NCI-H345 treated with DMSO at 0.1 percent for 48 hours (cell line): ENCODE measurements at regions not wholly inside any gene's neighbourhood (a gene's known extent, or its start where the extent isn't known, plus 50 kb on each side); places are given as distances from the start of the nearest gene placed in this dataset.

ENCODE experiments used
- DNase-seq: peaks from one replicate; lab custom pipeline; 2025; ENCODE audit not compliant: unreplicated experiment; lab: John Stamatoyannopoulos, UW

DNA sequence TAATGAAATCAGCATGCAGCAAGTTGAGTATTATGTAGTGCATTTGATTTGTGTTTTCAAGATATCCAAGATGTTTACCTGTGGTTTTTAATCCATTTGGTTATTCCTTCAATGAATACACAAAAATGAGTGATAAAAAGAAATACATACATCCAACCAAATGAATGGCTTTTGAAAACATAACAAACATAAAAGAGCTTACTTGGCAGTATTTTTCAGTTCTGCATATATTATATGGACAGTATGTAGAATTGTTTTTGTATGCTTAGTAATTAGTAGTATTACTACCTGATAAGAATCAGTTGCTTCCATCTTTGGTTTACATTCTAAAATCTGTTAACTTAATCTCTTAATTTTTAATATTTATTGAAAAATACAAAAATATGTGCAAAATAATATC is 908.9 kb upstream of the AGA start:
- DNase-seq, result no peak

DNA sequence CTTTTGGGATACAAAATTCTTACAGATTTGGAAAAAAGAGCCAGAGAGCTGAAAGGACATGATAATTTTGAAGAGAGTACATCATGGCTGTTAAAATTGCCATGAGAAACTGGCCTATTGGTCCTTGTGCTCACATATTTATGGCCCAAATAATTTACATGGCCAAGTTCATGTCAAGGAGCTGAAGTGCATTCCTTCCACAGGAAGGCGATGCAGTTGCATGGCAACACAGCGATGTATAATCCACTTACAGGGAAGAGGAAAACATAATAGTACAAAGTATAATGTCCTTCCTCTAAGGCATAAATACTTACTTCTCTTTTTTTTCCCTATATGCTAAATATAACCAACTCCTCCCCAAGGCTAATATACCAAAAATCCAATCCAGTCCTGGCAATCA is 914.5 kb upstream of the AGA start:
- DNase-seq, result no peak

DNA sequence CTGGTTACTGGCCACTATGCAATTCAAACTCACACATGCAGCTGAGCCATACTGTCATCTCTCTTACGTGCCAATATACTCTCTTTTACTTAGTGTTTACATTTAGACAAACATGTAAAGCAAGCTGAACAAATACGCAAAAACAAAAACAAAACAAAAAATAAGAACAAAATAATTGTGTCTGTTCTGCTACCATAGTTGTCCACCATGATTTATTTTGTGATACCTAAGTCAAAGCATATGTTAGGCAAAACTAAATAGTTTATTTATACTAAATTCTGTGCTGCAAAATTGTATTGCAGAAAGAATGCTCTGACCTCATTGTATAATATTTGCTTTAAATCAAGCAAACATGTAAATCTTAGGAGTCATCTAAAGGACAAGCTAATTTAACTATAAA is 943.2 kb upstream of the AGA start:
- DNase-seq, result no peak

DNA sequence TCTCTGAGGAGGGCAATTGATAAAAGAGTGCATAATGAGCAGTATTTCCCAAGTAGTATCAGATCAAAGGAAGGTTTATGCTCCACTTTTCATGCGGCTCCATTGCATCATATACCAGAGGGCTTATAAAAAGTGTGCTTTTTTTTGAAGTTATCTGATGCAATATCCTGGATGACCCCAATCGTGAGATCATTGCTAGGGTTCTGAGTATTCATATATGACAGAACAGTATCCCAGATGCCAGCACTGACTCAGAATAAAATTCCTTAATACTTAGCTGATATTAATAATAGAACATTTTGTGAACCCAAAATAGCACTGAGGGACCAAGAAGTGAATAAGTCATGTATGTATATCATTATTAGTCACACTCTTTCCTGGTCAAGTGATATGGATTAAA is 945.5 kb upstream of the AGA start:
- DNase-seq, result no peak

DNA sequence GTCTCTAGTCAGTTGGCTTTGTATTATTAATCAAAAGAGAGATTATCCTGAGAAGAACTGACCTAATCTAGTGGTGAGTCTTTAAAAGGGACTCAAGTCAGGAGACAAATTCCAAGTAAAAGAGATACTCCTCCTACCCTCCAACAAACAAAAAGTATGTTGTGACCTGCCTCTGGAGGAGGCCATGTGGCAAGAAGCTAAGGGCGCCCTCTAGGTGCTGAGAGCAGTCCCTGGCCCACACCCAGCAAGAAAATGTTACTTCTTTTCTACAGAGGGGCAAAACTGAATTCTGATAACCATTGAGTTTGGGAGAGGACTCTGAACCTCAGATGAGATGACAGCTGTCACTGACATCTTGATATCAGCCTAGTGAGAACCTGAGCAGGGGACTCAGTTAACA is 953.6 kb upstream of the AGA start:
- no peak for DNase-seq

DNA sequence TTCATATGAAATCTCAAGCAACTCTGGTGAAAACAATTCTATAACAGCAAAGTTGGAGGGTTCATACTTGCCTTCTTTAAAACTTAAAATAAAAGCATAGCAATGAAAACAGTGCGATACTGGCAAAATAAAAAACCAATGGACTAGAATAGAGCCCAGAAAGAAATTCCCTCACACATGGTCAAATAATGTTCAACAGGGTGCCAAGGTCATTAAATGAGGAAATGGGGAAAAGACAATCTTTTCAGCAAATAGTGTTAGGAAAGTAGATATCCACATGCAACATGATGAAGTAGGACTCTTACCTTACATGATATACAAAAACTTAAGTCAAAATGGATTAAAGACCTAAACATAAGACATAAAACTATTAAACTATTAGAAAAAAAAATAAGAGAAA is 970.2 kb upstream of the AGA start:
- DNase-seq, result no peak

DNA sequence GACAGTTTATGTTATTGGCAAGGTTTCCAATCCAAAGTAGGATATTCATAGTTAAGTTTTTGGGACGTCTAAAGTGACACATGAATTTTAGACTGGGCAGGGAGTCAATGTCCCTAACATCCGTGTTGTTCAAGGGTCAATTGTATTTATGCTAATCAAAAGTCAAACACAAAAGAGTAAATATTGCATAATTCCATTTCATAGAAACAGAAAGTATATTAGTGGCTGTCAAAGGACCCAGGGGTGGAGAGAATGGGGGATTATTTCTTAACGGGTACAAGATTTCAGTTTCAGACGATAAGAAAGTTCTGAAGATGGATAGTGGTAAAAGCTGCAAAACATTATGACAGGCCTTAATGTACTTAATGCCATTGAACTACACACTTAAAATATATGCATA is 971.8 kb upstream of the AGA start:
- DNase-seq, result no peak

DNA sequence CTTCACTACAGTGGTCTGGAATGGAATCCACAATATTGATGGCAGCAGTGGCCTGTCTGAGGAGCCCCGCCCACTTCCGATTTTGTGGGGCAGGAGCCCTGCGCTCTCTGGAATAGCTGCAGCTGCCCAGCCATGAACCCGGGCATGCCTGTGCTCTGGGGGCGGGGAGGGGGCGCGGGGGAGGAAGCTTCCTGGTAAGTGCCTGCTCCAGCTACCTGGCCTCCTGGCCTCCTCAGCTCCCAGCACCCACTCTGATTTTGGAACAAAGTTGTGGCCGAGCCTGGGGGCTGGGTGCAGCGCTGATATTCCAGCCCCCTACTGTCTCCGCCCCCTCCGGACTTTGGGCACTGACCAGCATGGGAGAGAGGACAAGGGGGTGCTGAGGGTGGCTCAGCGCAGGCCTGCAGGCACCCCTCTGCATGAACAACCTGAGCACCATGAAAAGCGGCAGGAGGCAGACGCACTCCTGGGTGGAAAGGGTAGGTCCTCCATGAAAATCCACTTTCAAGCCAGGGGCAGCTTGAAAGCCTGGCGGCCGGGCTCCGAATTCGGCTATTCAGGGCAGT is 972.7 kb upstream of the AGA start:
- DNase-seq, result no peak

DNA sequence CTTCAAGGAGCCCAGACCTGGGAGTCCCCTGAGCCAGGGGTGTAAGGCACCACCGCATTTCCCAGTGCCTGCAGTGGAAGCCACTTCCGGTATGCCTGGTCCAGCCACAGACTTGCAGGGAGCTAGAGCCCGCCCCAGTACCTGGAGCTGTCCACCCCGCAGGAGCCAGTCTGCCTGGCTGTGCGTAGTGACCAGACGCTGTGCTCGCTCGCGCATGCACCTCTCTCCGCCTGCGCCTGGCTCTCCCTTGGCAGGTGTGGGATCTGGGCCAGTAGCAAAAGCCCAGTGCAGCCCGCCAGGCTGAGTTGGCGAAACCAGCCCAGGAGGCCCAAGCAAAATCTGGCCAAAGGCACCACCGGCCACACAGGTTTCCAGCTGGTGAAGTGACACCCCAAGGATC is 973.7 kb upstream of the AGA start:
- DNase-seq, result no peak

DNA sequence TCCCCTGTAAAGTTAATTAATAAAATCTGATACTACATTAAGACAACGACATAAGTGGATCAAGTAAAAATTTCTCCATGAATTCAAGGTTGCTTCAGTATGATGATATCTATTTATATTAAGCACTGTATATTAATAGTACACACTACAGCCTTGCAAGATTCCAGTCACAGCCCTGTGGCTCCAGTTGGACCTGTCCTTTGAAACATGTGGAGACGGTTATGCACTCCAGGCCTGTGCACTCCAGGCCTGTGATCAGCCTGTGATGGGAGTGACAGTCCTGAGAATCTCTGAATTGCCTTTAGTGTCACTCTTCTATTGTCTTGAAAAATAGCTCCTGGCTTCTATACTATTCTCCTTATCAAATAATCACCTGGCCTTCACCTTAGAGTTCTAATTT is 981.1 kb upstream of the AGA start:
- DNase-seq, result no peak

DNA sequence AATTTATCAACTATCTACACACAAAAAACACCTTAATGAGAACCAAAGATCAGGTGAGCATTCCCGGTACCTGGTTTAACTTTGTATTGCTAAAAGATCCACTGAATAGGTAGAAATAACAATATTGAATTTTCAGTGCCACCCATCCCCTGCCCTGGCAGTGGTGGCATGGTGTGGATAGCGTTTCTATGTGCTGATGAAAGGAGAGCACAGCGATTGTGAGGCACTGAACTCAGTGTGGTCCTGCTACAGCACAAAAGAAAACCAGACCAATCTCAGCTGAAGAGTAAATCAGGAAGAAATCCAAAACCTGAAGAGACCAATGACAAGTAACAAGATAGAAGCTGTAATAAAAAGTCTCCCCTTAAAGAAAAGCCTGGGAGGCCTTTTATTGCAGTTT is 984.6 kb upstream of the AGA start:
- DNase-seq, result no peak

DNA sequence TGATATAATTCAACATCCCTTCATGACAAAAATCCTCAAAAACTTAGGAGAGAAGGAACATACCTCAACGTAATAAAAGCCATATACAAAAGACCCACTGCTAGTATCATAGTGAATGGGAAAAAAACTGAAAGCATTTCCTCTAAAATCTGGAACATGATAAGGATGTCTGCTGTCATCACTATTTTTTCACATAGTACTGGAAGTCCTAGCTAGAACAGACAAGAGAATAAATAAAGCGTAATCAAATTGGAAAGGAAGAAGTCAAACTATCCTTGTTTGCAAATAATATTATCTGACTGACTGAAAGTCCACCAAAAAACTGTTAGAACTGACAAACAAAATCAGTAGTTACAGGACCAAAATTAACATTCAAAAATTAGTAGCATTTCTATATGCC is 985.4 kb upstream of the AGA start:
- no peak for DNase-seq

DNA sequence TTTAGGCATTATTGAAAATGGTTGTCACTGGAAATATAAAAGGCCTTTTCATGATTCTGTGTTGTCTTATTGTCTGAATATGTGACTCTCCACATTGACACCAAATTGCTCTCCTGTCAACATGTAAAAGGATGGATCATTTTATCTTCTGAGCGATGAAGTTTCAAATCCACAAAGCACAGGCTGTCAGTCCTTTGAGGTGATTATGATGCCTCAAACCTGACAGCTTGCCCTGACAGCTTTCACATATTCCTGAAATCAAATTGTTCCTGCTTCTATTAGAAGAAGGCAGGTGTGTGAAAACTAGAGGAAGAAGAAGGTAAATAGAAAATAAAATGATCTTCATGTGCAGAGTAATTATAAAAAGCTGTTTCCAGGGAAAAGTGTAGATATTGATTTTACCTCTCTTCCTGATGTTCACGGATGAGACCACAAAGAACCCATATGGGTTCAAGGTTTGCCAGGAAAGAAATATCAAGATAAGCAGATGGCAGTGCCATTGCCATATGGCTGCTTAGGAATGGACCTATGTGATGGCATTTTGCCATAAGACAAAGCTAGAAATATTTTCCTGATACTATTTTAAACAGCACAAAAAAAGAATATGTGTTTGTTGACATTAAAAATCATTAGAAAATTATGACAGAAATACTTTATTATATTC is 1006.3 kb upstream of the AGA start:
- no peak for DNase-seq

DNA sequence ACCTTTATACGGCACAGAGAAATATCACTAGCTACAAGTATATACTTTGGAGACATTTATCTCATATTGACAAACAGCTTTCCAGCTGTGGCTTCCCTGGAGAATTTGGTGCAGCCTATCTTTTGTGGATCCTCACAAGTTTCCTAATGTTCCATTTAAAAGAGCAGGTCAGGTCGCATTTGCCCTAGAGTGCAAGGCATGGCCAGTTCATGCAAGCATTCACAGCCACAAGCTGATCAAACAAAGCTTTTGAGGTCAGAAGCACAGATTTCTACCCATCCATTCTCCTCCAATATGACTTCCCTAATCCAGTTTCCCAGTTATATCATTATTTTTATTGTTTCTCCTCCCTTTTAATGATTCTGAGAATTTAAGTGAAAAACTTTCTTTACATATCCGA is 1008.4 kb upstream of the AGA start:
- DNase-seq, result no peak

DNA sequence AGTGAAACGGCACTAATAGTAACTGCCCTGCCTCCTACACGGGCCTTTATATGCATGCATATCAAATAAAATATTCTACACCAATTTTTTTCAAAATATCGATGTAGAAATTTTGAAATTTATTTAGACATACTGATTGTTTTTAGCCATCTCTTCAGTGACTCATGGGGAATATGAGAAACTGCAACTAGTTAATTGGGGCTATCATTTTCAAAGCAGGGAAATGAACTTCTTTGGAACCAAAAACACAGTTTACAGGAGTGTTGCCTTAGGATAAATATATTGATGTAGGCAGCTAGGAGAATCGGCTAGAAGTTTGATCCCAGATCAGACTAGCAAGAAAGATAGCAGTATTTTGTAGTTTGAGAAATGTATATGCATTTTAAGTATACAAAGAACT is 1010.8 kb upstream of the AGA start:
- no peak for DNase-seq

DNA sequence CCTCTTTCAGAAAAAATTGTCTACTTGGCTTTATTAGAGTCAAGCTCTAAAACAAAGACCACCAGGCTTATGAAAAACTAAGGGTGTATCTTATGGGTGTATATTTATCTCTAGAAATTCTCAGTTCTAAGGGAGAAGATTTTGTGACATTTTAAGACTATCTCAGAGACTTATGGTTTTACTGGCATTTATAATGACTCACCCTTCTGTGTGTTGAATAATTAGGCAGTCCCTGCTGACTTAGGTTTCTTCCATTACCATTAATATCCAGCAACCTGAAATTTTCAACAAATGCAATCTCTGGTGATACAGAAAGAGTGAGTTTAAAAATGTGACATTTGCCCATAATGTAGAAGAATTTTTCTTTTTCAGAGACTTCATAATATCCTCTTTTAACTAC is 1015.0 kb upstream of the AGA start:
- DNase-seq, result no peak

DNA sequence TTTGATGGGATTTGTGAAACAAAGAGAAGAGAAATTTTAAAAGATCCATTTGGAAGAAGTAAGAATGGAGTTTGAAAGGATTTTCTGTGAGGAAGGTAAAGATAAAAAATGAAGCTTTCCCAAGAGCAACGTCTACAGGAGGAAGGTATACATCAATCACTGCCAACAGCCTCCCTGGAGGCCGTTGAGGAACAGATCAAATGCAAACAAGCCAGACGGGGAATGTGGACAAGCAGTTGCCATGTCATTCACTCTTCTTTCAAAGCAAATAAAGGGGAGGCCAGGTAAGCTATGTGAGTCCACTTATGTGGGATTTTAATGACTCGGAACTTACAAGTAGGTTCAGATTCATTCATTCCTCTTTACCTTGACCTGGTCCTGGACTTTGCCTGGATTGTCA is 1020.5 kb upstream of the AGA start:
- no peak for DNase-seq

DNA sequence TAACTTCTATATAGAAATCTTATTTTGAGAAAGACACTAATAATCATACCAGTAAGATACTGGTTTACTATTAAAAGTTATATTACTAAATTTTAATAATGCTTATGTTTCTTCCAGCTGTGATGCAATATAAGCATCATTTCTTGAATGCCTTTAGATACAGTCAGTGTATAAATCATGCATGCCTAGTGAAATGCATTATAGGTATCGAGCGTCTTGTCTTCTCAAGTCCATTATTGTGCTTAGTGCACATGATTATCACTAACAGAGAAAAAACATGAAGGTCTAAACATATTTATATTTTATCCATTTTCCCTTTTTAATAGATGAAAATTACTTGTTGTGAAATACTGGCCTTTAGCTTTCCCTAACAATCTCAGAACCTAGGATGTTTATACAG is 1021.5 kb upstream of the AGA start:
- DNase-seq, result no peak

DNA sequence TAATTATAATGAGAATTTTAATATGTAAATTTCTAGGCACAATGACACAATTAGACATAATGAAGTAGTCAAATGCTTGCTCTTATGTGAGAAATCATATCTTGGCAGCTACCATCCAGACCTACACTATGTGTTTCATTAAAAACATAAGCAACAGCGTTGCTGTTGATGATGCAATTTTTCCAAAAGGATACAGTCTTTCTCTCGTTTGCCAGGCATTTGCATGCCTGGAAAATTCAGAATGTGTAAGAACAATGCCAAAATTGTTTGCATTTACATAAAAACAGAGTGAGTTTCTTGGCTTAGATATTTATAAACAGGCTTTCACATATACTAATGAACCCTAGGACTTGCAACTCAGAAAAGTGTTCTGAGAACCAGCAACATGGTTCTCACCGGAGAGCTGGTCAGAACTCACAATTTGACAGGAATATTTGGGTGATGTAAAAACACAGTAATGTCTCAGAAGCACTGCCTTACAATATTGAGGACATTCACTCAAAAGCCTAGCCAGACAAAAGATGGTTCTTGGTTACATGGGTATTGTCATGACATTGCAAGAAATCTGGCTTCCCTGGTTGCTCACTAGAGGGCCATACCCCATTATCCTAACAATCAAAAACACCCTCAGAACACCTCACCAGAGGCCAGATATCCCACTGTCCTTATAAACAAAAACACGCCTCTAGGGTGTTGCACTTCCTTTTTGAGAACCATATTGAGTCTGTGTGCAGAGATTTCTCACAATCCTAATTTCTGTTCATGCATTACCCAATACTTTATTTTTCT is 1029.0 kb upstream of the AGA start:
- DNase-seq, result no peak

DNA sequence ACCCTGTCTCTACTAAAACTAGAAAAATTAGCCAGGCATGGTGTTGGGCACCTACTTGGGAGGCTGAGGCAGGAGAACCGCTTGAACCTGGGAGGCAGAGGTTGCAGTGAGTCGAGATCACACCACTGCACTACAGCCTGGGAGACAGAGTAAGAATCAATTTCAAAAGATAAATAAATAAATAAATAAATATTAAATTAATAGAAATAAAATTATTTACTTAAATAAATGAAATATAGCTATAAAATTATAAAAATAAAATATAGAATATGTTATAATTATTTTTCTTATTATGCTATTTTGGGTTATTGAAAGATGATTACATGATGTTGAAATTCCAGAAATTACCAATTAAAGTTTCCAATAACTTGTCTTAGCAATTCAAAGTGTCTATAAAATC is 1029.8 kb upstream of the AGA start:
- no peak for DNase-seq

DNA sequence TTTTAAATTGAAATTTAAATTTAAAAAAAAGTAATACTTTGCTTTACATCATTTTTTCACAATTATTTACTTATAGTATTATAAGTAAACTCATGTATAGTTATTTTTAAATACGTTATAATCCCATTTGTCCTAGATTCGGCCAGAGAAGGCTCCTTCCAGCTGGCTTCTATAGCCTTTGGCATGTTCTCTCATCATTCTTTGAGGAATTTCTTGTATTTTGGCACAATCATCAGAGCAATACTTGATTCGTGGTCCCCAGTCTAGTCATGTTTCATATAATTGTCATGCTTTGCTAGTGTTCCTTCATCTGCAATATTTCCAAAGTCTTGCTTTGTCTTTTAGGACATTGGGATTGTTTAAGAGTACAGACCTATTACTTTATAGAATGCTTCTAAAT is 1037.9 kb upstream of the AGA start:
- DNase-seq, result no peak

DNA sequence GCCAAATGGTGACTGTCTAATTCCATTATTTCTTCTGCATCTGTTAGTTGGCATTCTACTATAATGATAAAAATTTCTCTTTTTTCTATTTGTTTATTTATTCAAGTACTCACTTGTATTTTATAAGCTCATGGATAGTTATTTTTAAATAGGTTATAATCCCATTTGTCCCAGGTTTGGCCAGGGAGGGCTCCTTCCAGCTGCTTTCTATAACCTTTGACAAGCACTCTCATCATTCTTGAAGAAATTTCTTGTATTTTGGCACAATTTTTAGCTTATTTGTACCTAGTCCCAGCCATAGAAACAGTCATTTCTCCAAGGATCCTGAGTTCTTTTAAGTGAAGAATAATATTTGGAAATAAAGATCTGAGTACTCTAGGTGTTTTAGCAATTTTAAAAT is 1038.6 kb upstream of the AGA start:
- no peak for DNase-seq

DNA sequence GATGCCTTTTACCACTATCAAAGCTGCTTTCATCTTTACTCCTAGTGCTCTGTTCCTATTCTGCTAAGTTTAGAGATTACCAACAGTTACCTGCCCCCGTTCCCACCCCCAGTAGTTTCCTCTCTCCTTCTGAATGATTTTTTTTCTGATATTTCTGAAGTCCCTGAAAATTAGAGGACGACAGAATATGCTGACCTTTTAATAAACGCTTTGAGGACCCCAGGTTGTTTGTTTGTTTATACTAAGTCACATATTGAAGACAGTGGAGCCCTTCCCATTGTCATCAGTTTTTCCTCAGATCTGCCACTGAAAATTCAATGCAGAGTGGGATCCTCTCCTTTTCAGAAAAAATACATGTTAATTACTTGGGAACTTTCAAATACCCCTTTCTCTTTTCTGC is 1039.3 kb upstream of the AGA start:
- DNase-seq, result no peak
